ENCODE measurements at regions not wholly inside any gene's neighbourhood (a gene's known extent, or its start where the extent isn't known, plus 50 kb on each side); places are given as distances from the start of the nearest gene placed in this dataset.

GRCh38 chr13:54177466-54177865, 1148.9 kb downstream of the OLFM4 start:
- H3K27ac ChIP-seq, result no peak overlapping the region
- no peaks in the 10 kb centered on the region for H3K27me3 ChIP-seq
- H3K4me3 ChIP-seq, result no peak overlapping the region
- DNase-seq, result no peak
- no peaks in the 10 kb centered on the region for H3K9me3 ChIP-seq
- no peaks in the 10 kb centered on the region for H3K36me3 ChIP-seq
- TF ChIP-seq, protein P1, sequence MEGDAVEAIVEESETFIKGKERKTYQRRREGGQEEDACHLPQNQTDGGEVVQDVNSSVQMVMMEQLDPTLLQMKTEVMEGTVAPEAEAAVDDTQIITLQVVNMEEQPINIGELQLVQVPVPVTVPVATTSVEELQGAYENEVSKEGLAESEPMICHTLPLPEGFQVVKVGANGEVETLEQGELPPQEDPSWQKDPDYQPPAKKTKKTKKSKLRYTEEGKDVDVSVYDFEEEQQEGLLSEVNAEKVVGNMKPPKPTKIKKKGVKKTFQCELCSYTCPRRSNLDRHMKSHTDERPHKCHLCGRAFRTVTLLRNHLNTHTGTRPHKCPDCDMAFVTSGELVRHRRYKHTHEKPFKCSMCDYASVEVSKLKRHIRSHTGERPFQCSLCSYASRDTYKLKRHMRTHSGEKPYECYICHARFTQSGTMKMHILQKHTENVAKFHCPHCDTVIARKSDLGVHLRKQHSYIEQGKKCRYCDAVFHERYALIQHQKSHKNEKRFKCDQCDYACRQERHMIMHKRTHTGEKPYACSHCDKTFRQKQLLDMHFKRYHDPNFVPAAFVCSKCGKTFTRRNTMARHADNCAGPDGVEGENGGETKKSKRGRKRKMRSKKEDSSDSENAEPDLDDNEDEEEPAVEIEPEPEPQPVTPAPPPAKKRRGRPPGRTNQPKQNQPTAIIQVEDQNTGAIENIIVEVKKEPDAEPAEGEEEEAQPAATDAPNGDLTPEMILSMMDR (IDR thresholded peaks at IDR 0.05), result no peak
- no peaks in the 10 kb centered on the region for H3K4me1 ChIP-seq
- no peak for ATAC-seq
- intact Hi-C loops (cut with DNase I), result no loop called here

- H3K36me3 ChIP-seq, result no peaks in the 10 kb centered on the region
- ATAC-seq (no peak), DNase-seq (no peak)
- no peaks in the 10 kb centered on the region for H3K4me1 ChIP-seq
- no peak overlapping the region for H3K27ac ChIP-seq
- intact Hi-C loops (cut with DNase I), result no loop called here
- no peaks in the 10 kb centered on the region for H3K27me3 ChIP-seq
- H3K9me3 ChIP-seq, result no peaks in the 10 kb centered on the region
- TF ChIP-seq, protein P1 (IDR thresholded peaks at IDR 0.05), result no peak
- H3K4me3 ChIP-seq, result no peak overlapping the region
Observed at GRCh38 chr13:54183166-54183565, 1154.6 kb downstream of the OLFM4 start.

DNA sequence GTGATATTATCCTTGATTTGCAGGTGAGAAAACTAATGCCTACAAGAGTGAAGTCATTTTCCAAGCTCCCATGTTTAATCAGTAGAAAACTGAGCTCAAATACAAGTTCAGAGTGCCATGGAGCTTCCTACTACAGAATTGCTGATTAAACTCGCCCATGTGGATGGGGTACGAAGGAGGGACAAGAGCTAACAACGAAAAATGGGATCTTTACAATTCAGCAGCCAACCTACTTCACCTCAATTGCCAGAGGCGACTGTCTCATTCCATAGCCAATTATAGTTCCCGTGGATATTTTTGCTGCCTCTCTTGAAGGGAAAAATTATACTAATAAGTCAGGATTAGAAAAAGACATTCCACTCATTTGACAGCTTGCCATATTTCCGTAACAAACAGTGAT, 1155.1 kb downstream of the OLFM4 start:
- Histone ChIP-seq H3K36me3 (no peaks in the 10 kb centered on the region), H3K4me3 (no peak overlapping the region), H3K27ac (no peak overlapping the region), H3K27me3 (no peaks in the 10 kb centered on the region), H3K9me3 (no peaks in the 10 kb centered on the region), H3K4me1 (no peaks in the 10 kb centered on the region)
- no peak for ATAC-seq
- TF ChIP-seq, protein P1 (IDR thresholded peaks at IDR 0.05), result no peak
- intact Hi-C loops (cut with DNase I), result no loop called here
- DNase-seq, result no peak

GRCh38 chr13:54184576-54184975, 1156.0 kb downstream of the OLFM4 start:
- H3K27ac ChIP-seq, result no peak overlapping the region
- intact Hi-C loops (cut with DNase I), result no loop called here
- no peak for ATAC-seq
- TF ChIP-seq, protein P1 (IDR thresholded peaks at IDR 0.05), result no peak
- H3K36me3 ChIP-seq, result no peaks in the 10 kb centered on the region
- DNase-seq, result no peak
- no peaks in the 10 kb centered on the region for H3K9me3 ChIP-seq
- no peaks in the 10 kb centered on the region for H3K27me3 ChIP-seq
- no peak overlapping the region for H3K4me3 ChIP-seq
- H3K4me1 ChIP-seq, result no peaks in the 10 kb centered on the region

DNA sequence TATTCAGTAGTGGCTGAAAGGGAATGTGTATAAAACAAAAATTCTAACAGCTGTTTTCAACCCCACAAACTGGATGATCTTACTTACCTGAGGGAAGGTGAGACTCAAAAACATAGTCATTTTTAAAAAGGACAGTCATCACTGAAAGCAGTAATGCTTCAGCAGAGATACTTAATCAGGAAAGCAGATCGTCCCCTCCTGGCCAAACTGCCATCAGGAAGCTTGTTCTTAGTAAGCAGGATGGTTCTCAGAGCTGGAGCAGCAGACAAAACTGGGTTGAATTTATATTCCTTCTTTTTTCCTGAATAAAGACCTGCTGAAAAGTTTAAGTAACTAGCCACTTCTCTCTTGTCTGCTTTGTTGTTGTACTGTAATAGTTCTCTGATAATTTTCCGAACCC, 1156.5 kb downstream of the OLFM4 start:
- ATAC-seq (no peak), DNase-seq (no peak)
- no peak overlapping the region for H3K4me3 ChIP-seq
- no peaks in the 10 kb centered on the region for H3K27me3 ChIP-seq
- no peaks in the 10 kb centered on the region for H3K36me3 ChIP-seq
- no peaks in the 10 kb centered on the region for H3K9me3 ChIP-seq
- TF ChIP-seq, protein P1 (IDR thresholded peaks at IDR 0.05), result no peak
- intact Hi-C loops (cut with DNase I), result no loop called here
- H3K27ac ChIP-seq, result no peak overlapping the region
- H3K4me1 ChIP-seq, result no peaks in the 10 kb centered on the region

DNA sequence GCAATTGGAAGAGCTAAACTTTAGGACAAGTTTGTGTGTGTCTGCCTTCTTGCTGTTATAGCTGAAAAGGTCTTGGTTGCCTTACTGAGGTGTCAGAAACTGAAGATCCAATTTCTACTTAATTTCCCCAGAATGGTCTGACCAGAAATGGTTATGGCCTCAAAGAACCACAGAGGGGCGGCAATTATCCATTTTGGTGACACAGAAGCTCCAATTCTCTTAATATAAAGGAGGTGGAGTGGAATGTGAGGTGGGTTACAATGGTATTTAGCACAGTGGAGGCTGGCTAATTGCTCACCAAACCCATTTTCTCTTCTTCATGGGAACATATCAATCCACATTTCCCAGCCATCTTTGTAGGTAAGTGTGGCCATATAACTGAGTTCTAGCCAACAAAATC, 1157.2 kb downstream of the OLFM4 start:
- Histone ChIP-seq H3K36me3 (no peaks in the 10 kb centered on the region), H3K27me3 (no peaks in the 10 kb centered on the region), H3K4me1 (no peaks in the 10 kb centered on the region), H3K27ac (no peak overlapping the region), H3K9me3 (no peaks in the 10 kb centered on the region), H3K4me3 (no peak overlapping the region)
- TF ChIP-seq, protein P1 (IDR thresholded peaks at IDR 0.05), result no peak
- ATAC-seq, result no peak
- DNase-seq, result no peak
- intact Hi-C loops (cut with DNase I), result no loop called here

Data from upper lobe of right lung (tissue), 1 donor.